ENCODE measurements at regions not wholly inside any gene's neighbourhood (a gene's known extent, or its start where the extent isn't known, plus 50 kb on each side); places are given as distances from the start of the nearest gene placed in this dataset.

DNA sequence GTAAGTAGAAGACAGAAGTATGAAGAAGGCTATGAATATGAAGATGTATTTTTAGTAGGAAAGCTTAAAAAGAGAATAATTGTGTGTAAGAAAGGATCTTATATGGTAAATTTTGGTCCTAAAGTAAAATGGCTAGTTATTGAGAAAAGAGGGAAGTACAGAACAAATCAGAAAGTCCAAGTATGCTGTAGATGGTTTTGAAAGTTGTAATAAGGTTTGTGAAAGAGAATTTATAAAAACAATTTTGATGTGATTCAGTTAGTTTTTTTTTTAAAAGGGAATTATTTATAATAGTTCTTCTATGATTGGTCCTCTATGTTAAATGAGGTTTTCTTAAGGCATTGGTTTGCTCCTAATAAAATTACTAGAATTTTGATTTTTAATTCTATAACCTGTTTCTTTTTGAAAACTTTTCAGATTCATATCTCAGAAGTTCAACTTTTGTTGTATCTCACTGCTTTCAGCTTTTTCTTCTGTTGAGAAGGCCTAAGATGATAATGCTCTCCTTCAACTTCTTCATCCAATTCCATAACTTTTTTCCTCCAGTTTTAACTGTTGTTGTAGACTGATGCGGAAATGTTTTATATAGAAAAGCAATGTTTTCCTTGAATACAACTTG is 322.7 kb downstream of the NOL4 start:
- Histone ChIP-seq H3K9me2 (ENCODE audit: insufficient read depth, low read length) (no peaks in the 10 kb centered on the region), H3K9ac (ENCODE audit: low read length) (no peak overlapping the region), H3K9me3 (ENCODE audit: low read length) (peaks cover 8% of the 10 kb centered on the region), H3K79me2 (replicated peaks; ENCODE audit: insufficient read depth, low read length) (no peaks in the 10 kb centered on the region), H3K27ac (ENCODE audit: low read length) (no peak overlapping the region), H3K4me2 (ENCODE audit: low read length) (no peak overlapping the region), H4K20me1 (ENCODE audit: insufficient read depth) (no peaks in the 10 kb centered on the region), H2AFZ (ENCODE audit: low read depth, low read length) (no peak overlapping the region), H3K36me3 (ENCODE audit: insufficient read depth, low read length) (no peaks in the 10 kb centered on the region), H3F3A (ENCODE audit: insufficient read depth, low read length, poor library complexity, severe bottlenecking) (no peaks in the 10 kb centered on the region), H3K4me3 (ENCODE audit: low read length) (no peak overlapping the region), H3K27me3 (ENCODE audit: insufficient read depth, low read depth, low read length) (no peaks in the 10 kb centered on the region)
- TF ChIP-seq MXI1 (conservative IDR thresholded peaks at IDR 0.05; ENCODE audit: poor library complexity, severe bottlenecking), result no peak

GRCh38 chr18:33900638-33901037 is 322.6 kb downstream of the ASXL3 start:
- no peak for TF ChIP-seq MXI1 (conservative IDR thresholded peaks at IDR 0.05; ENCODE audit: poor library complexity, severe bottlenecking)
- no peak for TF ChIP-seq EZH2 (IDR thresholded peaks at IDR 0.05; ENCODE audit: borderline replicate concordance, insufficient read depth, low read length, poor library complexity, severe bottlenecking)
- no peak for TF ChIP-seq RAD21 (conservative IDR thresholded peaks at IDR 0.05)
- no peak for TF ChIP-seq REST (IDR thresholded peaks at IDR 0.05; ENCODE audit: borderline replicate concordance)
- no peak for TF ChIP-seq TAF1 (IDR thresholded peaks at IDR 0.05; ENCODE audit: low read depth)
- no peak for TF ChIP-seq EP300 (conservative IDR thresholded peaks at IDR 0.05; ENCODE audit: poor library complexity, severe bottlenecking)
- TF ChIP-seq CTCF (IDR thresholded peaks at IDR 0.05; ENCODE audit: poor library complexity, severe bottlenecking), result no peak
- no peak for TF ChIP-seq POLR2AphosphoS5 (IDR thresholded peaks at IDR 0.05)
- no peak for TF ChIP-seq SMC3 (conservative IDR thresholded peaks at IDR 0.05; ENCODE audit: poor library complexity)
- no peaks in the 10 kb centered on the region for H3K27me3 ChIP-seq (ENCODE audit: insufficient read depth, low read depth, low read length)
- no peaks in the 10 kb centered on the region for H3K36me3 ChIP-seq (ENCODE audit: insufficient read depth, low read length)
- no peak overlapping the region for H3K9ac ChIP-seq (ENCODE audit: low read length)
- H3K9me3 ChIP-seq (ENCODE audit: low read length), result peaks cover 8% of the 10 kb centered on the region
- H3K79me2 ChIP-seq (replicated peaks; ENCODE audit: insufficient read depth, low read length), result no peaks in the 10 kb centered on the region
- H3K4me3 ChIP-seq (ENCODE audit: low read length), result no peak overlapping the region
- no peak overlapping the region for H3K4me2 ChIP-seq (ENCODE audit: low read length)
- no peaks in the 10 kb centered on the region for H3K9me2 ChIP-seq (ENCODE audit: insufficient read depth, low read length)
- H3F3A ChIP-seq (ENCODE audit: insufficient read depth, low read length, poor library complexity, severe bottlenecking), result no peaks in the 10 kb centered on the region
- H4K20me1 ChIP-seq (ENCODE audit: insufficient read depth), result no peaks in the 10 kb centered on the region
- H3K27ac ChIP-seq (ENCODE audit: low read length), result no peak overlapping the region
- H2AFZ ChIP-seq (ENCODE audit: low read depth, low read length), result no peak overlapping the region

Data from neural cell (in vitro differentiated cells).